ENCODE measurements at regions not wholly inside any gene's neighbourhood (a gene's known extent, or its start where the extent isn't known, plus 50 kb on each side); places are given as distances from the start of the nearest gene placed in this dataset.

GRCh38 chr13:109977212-109977968, 191.0 kb upstream of the IRS2 start:
- no peak overlapping the region for H3K4me3 ChIP-seq (ENCODE audit: control insufficient read depth in 1 of 7, extremely low read depth in 1 of 7, insufficient read depth in 4 of 7, low read depth in 2 of 7, low read length in 6 of 7)
- no peak overlapping the region for H3K27ac ChIP-seq (ENCODE audit: insufficient read depth in 1 of 2, low read depth in 1 of 2, low read length in 2 of 2, poor library complexity in 1 of 2, severe bottlenecking in 2 of 2)
- H3K9me3 ChIP-seq (ENCODE audit: control extremely low read depth in 1 of 5, control insufficient read depth in 4 of 5, insufficient read depth in 2 of 5, low read depth in 1 of 5, low read length in 4 of 5), result no peaks in the 10 kb centered on the region
- CTCF ChIA-PET, result no interaction called here
- DNase-seq, result no peak
- POLR2A ChIA-PET, result no interaction called here
- WGBS (ENCODE audit: insufficient coverage), result 87% methylated on average over 8 of the region's 11 CpGs
- H3K27me3 ChIP-seq (replicated peaks in 2 of 5; ENCODE audit: control insufficient read depth in 4 of 5, insufficient read depth in 5 of 5, low read length in 4 of 5), result no peaks in the 10 kb centered on the region
- H3K4me1 ChIP-seq (ENCODE audit: control extremely low read depth in 1 of 4, control insufficient read depth in 4 of 4, insufficient read depth in 4 of 4, low read length in 3 of 4), result peaks cover 0 to 2% (median 0%) of the 10 kb centered on the region in 4 experiments
- no peaks in the 10 kb centered on the region for H3K36me3 ChIP-seq (ENCODE audit: control insufficient read depth in 4 of 4, insufficient read depth in 4 of 4, low read length in 3 of 4)

GRCh38 chr13:109976206-109976997, 190.0 kb upstream of the IRS2 start:
- ChIA-PET POLR2A (no interaction called here), CTCF (no interaction called here)
- H3K9me3 ChIP-seq (ENCODE audit: control extremely low read depth in 1 of 5, control insufficient read depth in 4 of 5, insufficient read depth in 2 of 5, low read depth in 1 of 5, low read length in 4 of 5), result no peaks in the 10 kb centered on the region
- H3K36me3 ChIP-seq (ENCODE audit: control insufficient read depth in 4 of 4, insufficient read depth in 4 of 4, low read length in 3 of 4), result no peaks in the 10 kb centered on the region
- DNase-seq, result no peak
- no peak overlapping the region for H3K27ac ChIP-seq (ENCODE audit: insufficient read depth in 1 of 2, low read depth in 1 of 2, low read length in 2 of 2, poor library complexity in 1 of 2, severe bottlenecking in 2 of 2)
- 92% methylated on average over 7 of the region's 9 CpGs for WGBS (ENCODE audit: insufficient coverage)
- H3K4me3 ChIP-seq (ENCODE audit: control insufficient read depth in 1 of 7, extremely low read depth in 1 of 7, insufficient read depth in 4 of 7, low read depth in 2 of 7, low read length in 6 of 7), result no peak overlapping the region
- H3K4me1 ChIP-seq (ENCODE audit: control extremely low read depth in 1 of 4, control insufficient read depth in 4 of 4, insufficient read depth in 4 of 4, low read length in 3 of 4), result peaks cover 0 to 2% (median 0%) of the 10 kb centered on the region in 4 experiments
- peaks cover 0 to 3% (median 0%) of the 10 kb centered on the region in 5 experiments for H3K27me3 ChIP-seq (replicated peaks in 2 of 5; ENCODE audit: control insufficient read depth in 4 of 5, insufficient read depth in 5 of 5, low read length in 4 of 5)

DNA sequence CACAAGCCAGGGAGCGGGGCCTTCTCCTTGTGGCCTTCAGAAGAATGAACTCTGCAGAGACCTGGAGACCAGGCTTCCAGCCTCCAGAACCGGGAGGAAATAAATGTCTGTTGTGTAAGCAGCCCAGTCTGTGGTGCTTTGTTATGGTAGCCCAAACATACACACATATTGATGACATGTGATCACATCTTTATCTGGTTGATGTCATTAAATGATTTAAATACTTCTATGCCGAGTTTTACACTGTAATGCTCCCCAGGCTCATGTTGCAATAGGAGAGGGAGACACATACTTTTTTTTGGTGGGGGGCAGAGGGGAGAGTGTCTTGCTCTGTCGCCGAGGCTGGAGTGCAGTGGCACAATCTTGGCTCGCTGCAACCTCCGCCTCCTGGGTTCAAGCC, 188.0 kb upstream of the IRS2 start:
- no peak for DNase-seq
- peaks cover 0 to 6% (median 0%) of the 10 kb centered on the region in 5 experiments for H3K9me3 ChIP-seq (ENCODE audit: control extremely low read depth in 1 of 5, control insufficient read depth in 4 of 5, insufficient read depth in 2 of 5, low read depth in 1 of 5, low read length in 4 of 5)
- 100% methylated on average over 6 of the region's 7 CpGs for WGBS (ENCODE audit: insufficient coverage)

GRCh38 chr13:109973279-109973678, 186.9 kb upstream of the IRS2 start:
- Histone ChIP-seq H3K36me3 (ENCODE audit: control insufficient read depth in 4 of 4, insufficient read depth in 4 of 4, low read length in 3 of 4) (no peaks in the 10 kb centered on the region), H3K27me3 (replicated peaks in 2 of 5; ENCODE audit: control insufficient read depth in 4 of 5, insufficient read depth in 5 of 5, low read length in 4 of 5) (peaks cover 0 to 3% (median 0%) of the 10 kb centered on the region in 5 experiments), H3K4me3 (ENCODE audit: control insufficient read depth in 1 of 7, extremely low read depth in 1 of 7, insufficient read depth in 4 of 7, low read depth in 2 of 7, low read length in 6 of 7) (no peak overlapping the region), H3K4me1 (ENCODE audit: control extremely low read depth in 1 of 4, control insufficient read depth in 4 of 4, insufficient read depth in 4 of 4, low read length in 3 of 4) (peaks cover 0 to 2% (median 0%) of the 10 kb centered on the region in 4 experiments), H3K27ac (ENCODE audit: insufficient read depth in 1 of 2, low read depth in 1 of 2, low read length in 2 of 2, poor library complexity in 1 of 2, severe bottlenecking in 2 of 2) (no peak overlapping the region), H3K9me3 (ENCODE audit: control extremely low read depth in 1 of 5, control insufficient read depth in 4 of 5, insufficient read depth in 2 of 5, low read depth in 1 of 5, low read length in 4 of 5) (peaks cover 0 to 6% (median 0%) of the 10 kb centered on the region in 5 experiments)
- 97% methylated on average over 10 of the region's 10 CpGs for WGBS (ENCODE audit: insufficient coverage)
- POLR2A ChIA-PET, result no interaction called here
- DNase-seq, result no peak
- CTCF ChIA-PET, result no interaction called here

More for the DNA sequence above, 188.0 kb upstream of the IRS2 start:
- Histone ChIP-seq H3K27ac (ENCODE audit: insufficient read depth in 1 of 2, low read depth in 1 of 2, low read length in 2 of 2, poor library complexity in 1 of 2, severe bottlenecking in 2 of 2) (no peak overlapping the region), H3K4me3 (ENCODE audit: control insufficient read depth in 1 of 7, extremely low read depth in 1 of 7, insufficient read depth in 4 of 7, low read depth in 2 of 7, low read length in 6 of 7) (no peak overlapping the region), H3K4me1 (ENCODE audit: control extremely low read depth in 1 of 4, control insufficient read depth in 4 of 4, insufficient read depth in 4 of 4, low read length in 3 of 4) (peaks cover 0 to 2% (median 0%) of the 10 kb centered on the region in 4 experiments), H3K27me3 (replicated peaks in 2 of 5; ENCODE audit: control insufficient read depth in 4 of 5, insufficient read depth in 5 of 5, low read length in 4 of 5) (peaks cover 0 to 3% (median 0%) of the 10 kb centered on the region in 5 experiments), H3K36me3 (ENCODE audit: control insufficient read depth in 4 of 4, insufficient read depth in 4 of 4, low read length in 3 of 4) (no peaks in the 10 kb centered on the region)
- ChIA-PET CTCF (no interaction called here), POLR2A (no interaction called here)

GRCh38 chr13:109971456-109972090, 185.2 kb upstream of the IRS2 start:
- Histone ChIP-seq H3K9me3 (ENCODE audit: control extremely low read depth in 1 of 5, control insufficient read depth in 4 of 5, insufficient read depth in 2 of 5, low read depth in 1 of 5, low read length in 4 of 5) (peaks cover 0 to 6% (median 0%) of the 10 kb centered on the region in 5 experiments), H3K27me3 (replicated peaks in 2 of 5; ENCODE audit: control insufficient read depth in 4 of 5, insufficient read depth in 5 of 5, low read length in 4 of 5) (peaks cover 0 to 4% (median 0%) of the 10 kb centered on the region in 5 experiments), H3K36me3 (ENCODE audit: control insufficient read depth in 4 of 4, insufficient read depth in 4 of 4, low read length in 3 of 4) (no peaks in the 10 kb centered on the region), H3K27ac (ENCODE audit: insufficient read depth in 1 of 2, low read depth in 1 of 2, low read length in 2 of 2, poor library complexity in 1 of 2, severe bottlenecking in 2 of 2) (no peak overlapping the region), H3K4me3 (ENCODE audit: control insufficient read depth in 1 of 7, extremely low read depth in 1 of 7, insufficient read depth in 4 of 7, low read depth in 2 of 7, low read length in 6 of 7) (no peak overlapping the region), H3K4me1 (ENCODE audit: control extremely low read depth in 1 of 4, control insufficient read depth in 4 of 4, insufficient read depth in 4 of 4, low read length in 3 of 4) (peaks cover 0 to 2% (median 0%) of the 10 kb centered on the region in 4 experiments)
- no peak for DNase-seq
- WGBS (ENCODE audit: insufficient coverage), result 98% methylated on average over 9 of the region's 10 CpGs
- ChIA-PET POLR2A (no interaction called here), CTCF (no interaction called here)

GRCh38 chr13:109971006-109971405, 184.6 kb upstream of the IRS2 start:
- ChIA-PET CTCF (no interaction called here), POLR2A (no interaction called here)
- whole genome bisulfite sequencing (ENCODE audit: insufficient coverage), result 93% methylated on average over 4 of the region's 7 CpGs
- peaks cover 0 to 4% (median 0%) of the 10 kb centered on the region in 5 experiments for H3K27me3 ChIP-seq (replicated peaks in 2 of 5; ENCODE audit: control insufficient read depth in 4 of 5, insufficient read depth in 5 of 5, low read length in 4 of 5)
- H3K9me3 ChIP-seq (ENCODE audit: control extremely low read depth in 1 of 5, control insufficient read depth in 4 of 5, insufficient read depth in 2 of 5, low read depth in 1 of 5, low read length in 4 of 5), result peaks cover 0 to 6% (median 0%) of the 10 kb centered on the region in 5 experiments
- DNase-seq, result no peak
- H3K4me1 ChIP-seq (ENCODE audit: control extremely low read depth in 1 of 4, control insufficient read depth in 4 of 4, insufficient read depth in 4 of 4, low read length in 3 of 4), result peaks cover 0 to 2% (median 0%) of the 10 kb centered on the region in 4 experiments
- no peak overlapping the region for H3K27ac ChIP-seq (ENCODE audit: insufficient read depth in 1 of 2, low read depth in 1 of 2, low read length in 2 of 2, poor library complexity in 1 of 2, severe bottlenecking in 2 of 2)
- no peaks in the 10 kb centered on the region for H3K36me3 ChIP-seq (ENCODE audit: control insufficient read depth in 4 of 4, insufficient read depth in 4 of 4, low read length in 3 of 4)
- no peak overlapping the region for H3K4me3 ChIP-seq (ENCODE audit: control insufficient read depth in 1 of 7, extremely low read depth in 1 of 7, insufficient read depth in 4 of 7, low read depth in 2 of 7, low read length in 6 of 7)
